ENCODE measurements at regions not wholly inside any gene's neighbourhood (a gene's known extent, or its start where the extent isn't known, plus 50 kb on each side); places are given as distances from the start of the nearest gene placed in this dataset.

DNA sequence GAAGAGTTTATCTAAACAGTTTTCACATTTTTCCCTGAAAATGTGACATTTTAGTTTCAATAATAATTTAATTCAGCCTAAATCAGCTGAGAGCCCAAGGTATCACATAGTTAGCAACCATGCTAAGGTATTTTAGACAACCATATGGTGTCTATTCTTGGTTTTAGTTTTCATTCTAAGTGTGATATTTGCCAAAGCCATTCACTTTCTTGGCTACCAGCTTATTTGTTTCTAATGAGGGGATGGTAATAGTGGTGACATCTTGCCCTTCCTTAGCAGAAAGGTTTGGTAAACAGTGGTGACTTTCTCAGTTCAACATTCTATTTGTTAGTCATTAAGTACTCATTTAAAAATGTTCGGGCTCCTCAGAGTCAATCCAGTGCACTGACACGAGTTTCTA, 854.9 kb upstream of the HTR2C start:
- H3K4me1 Mint-ChIP-seq: no peaks in the 10 kb centered on the region
- H3K4me3 Mint-ChIP-seq: no peak overlapping the region
- TF ChIP-seq, protein P1, sequence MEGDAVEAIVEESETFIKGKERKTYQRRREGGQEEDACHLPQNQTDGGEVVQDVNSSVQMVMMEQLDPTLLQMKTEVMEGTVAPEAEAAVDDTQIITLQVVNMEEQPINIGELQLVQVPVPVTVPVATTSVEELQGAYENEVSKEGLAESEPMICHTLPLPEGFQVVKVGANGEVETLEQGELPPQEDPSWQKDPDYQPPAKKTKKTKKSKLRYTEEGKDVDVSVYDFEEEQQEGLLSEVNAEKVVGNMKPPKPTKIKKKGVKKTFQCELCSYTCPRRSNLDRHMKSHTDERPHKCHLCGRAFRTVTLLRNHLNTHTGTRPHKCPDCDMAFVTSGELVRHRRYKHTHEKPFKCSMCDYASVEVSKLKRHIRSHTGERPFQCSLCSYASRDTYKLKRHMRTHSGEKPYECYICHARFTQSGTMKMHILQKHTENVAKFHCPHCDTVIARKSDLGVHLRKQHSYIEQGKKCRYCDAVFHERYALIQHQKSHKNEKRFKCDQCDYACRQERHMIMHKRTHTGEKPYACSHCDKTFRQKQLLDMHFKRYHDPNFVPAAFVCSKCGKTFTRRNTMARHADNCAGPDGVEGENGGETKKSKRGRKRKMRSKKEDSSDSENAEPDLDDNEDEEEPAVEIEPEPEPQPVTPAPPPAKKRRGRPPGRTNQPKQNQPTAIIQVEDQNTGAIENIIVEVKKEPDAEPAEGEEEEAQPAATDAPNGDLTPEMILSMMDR (IDR thresholded peaks at IDR 0.05): no peak
- H3K36me3 Mint-ChIP-seq (ENCODE audit: low read depth): no peaks in the 10 kb centered on the region
- peaks cover 37% of the 10 kb centered on the region for H3K9me3 Mint-ChIP-seq
- H3K27me3 Mint-ChIP-seq (ENCODE audit: low read depth, poor library complexity): peaks cover 4% of the 10 kb centered on the region
- no peak overlapping the region for H3K27ac Mint-ChIP-seq
- no peak for DNase-seq

DNA sequence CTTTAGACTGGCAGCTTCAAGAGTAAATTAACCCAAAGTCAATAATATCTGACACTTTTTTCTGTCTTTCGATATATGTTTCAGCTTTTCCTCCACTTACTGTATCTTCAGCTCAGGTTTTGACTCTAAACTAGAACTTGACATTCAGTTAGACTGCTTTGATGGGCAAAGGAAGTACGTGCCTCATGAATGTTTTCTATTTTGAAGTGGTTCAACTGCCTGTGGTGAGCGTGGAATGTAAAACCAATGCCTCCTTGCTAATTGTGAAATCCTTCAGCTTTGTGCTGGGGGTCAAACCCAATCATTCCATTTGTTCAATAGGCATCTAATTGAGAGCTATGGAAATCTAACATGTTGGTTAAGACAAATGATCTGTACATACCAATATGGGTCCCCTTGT, 857.0 kb upstream of the HTR2C start:
- no peak for DNase-seq
- Mint-ChIP-seq H3K36me3 (ENCODE audit: low read depth) (no peaks in the 10 kb centered on the region), H3K9me3 (peaks cover 16% of the 10 kb centered on the region), H3K27ac (no peak overlapping the region), H3K4me3 (no peak overlapping the region), H3K27me3 (ENCODE audit: low read depth, poor library complexity) (no peaks in the 10 kb centered on the region), H3K4me1 (no peaks in the 10 kb centered on the region)
- TF ChIP-seq, protein P1 (IDR thresholded peaks at IDR 0.05): no peak

DNA sequence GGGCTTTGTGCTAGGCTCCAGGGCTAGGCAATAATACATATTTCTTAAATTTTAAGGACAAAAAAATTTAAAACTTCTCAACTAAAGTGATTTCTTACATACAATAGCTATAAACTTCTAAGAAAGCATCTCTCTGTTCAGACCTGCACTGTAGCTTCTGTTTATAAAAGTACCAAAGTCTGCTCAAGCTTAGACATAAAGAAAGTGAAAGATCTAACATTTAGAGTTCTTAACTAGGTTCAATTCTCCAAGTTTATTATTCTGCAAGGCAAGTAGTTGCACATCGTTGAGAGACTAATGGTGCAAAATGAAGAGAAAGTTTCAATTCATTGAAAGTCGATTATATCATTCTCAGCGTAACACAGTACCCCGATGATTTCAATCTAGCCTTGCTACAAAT, 857.4 kb upstream of the HTR2C start:
- H3K27me3 Mint-ChIP-seq (ENCODE audit: low read depth, poor library complexity): no peaks in the 10 kb centered on the region

DNA sequence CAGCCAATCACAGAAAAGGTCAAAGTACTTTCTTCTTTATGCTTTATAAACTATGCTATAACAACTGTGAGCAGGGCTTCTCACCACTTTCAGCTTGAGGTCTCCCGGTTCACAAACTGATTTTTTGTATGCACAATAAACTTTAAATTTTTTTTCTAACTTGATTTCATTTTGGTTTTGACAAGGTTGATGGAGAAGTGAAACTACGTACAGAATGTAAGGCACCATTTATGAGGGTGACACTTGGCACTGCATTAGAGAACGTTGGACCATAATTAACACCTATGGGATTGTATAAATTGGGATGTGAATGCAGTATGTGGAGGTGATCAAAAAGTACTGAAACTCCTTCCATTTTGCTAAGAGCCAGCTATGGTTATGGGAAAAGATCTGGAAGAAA, 857.9 kb upstream of the HTR2C start:
- H3K27me3 Mint-ChIP-seq (ENCODE audit: low read depth, poor library complexity): no peaks in the 10 kb centered on the region
- no peak overlapping the region for H3K4me3 Mint-ChIP-seq
- H3K9me3 Mint-ChIP-seq: peaks cover 10% of the 10 kb centered on the region
- TF ChIP-seq, protein P1 (IDR thresholded peaks at IDR 0.05): no peak
- DNase-seq: no peak
- H3K27ac Mint-ChIP-seq: no peak overlapping the region
- no peaks in the 10 kb centered on the region for H3K4me1 Mint-ChIP-seq
- no peaks in the 10 kb centered on the region for H3K36me3 Mint-ChIP-seq (ENCODE audit: low read depth)

More for the DNA sequence above, 857.4 kb upstream of the HTR2C start:
- Mint-ChIP-seq H3K27ac (no peak overlapping the region), H3K36me3 (ENCODE audit: low read depth) (no peaks in the 10 kb centered on the region), H3K4me1 (no peaks in the 10 kb centered on the region), H3K9me3 (peaks cover 14% of the 10 kb centered on the region), H3K4me3 (no peak overlapping the region)
- no peak for DNase-seq
- TF ChIP-seq, protein P1 (IDR thresholded peaks at IDR 0.05): no peak

- TF ChIP-seq, protein P1 (IDR thresholded peaks at IDR 0.05): no peak
- no peak for DNase-seq
- Mint-ChIP-seq H3K4me3 (no peak overlapping the region), H3K27me3 (ENCODE audit: low read depth, poor library complexity) (peaks cover 3% of the 10 kb centered on the region), H3K27ac (no peak overlapping the region), H3K9me3 (peaks cover 4% of the 10 kb centered on the region), H3K4me1 (no peaks in the 10 kb centered on the region), H3K36me3 (ENCODE audit: low read depth) (no peaks in the 10 kb centered on the region)
These were observed 859.3 kb upstream of the AMOT start for GRCh38 chrX:113699939-113700338.

GRCh38 chrX:113675278-113675677, 834.6 kb upstream of the AMOT start:
- TF ChIP-seq, protein P1 (IDR thresholded peaks at IDR 0.05): no peak
- Mint-ChIP-seq H3K4me3 (no peak overlapping the region), H3K27ac (no peak overlapping the region), H3K4me1 (no peaks in the 10 kb centered on the region), H3K27me3 (ENCODE audit: low read depth, poor library complexity) (no peaks in the 10 kb centered on the region), H3K9me3 (no peaks in the 10 kb centered on the region), H3K36me3 (ENCODE audit: low read depth) (no peaks in the 10 kb centered on the region)
- DNase-seq: no peak
